Colonic mucosa (tissue), 4 donors: ENCODE measurements at regions not wholly inside any gene's neighbourhood (a gene's known extent, or its start where the extent isn't known, plus 50 kb on each side); places are given as distances from the start of the nearest gene placed in this dataset.

Experiments
- DNase-seq: peaks from one replicate; pipeline ENCODE4 v3.0.0-alpha.2; 2020
- H3K27ac ChIP-seq: fragments of 200-600 bp; one replicate; pipeline ENCODE4 v1.8.0; 2021
- H3K27me3 ChIP-seq: fragments of 200-600 bp; one replicate; pipeline ENCODE4 v1.8.0; 2021
- H3K36me3 ChIP-seq: fragments of 200-600 bp; one replicate; pipeline ENCODE4 v1.8.0; 2021
- H3K4me1 ChIP-seq: fragments of 200-600 bp; one replicate; pipeline ENCODE4 v1.8.0; 2021; ENCODE audit warnings: mild to moderate bottlenecking
- H3K4me3 ChIP-seq: fragments of 200-600 bp; one replicate; pipeline ENCODE4 v1.8.0; 2021
- H3K9ac ChIP-seq, 2 donors: one replicate each; pipeline ENCODE4 v1.7.0; 2013; ENCODE audit warnings: control low read depth in 2 of 2, low read depth in 2 of 2, low read length in 2 of 2
- H3K9me3 ChIP-seq: fragments of 200-600 bp; one replicate; pipeline ENCODE4 v1.8.0; 2021
- intact Hi-C: fragments of 100-400 bp; cut with DNase I; formaldehyde crosslinking; loops from one replicate; pipeline ENCODE4 v1.14.1; 2022
- TF ChIP-seq, protein P1 (sequence below): fragments of 200-600 bp; IDR thresholded peaks from one replicate; pipeline ENCODE4 v1.8.0; 2022; ENCODE audit warnings: antibody characterized with exemption, mild to moderate bottlenecking
- donor health status: healthy.
- donor health status: DM: no; HTN: no; CAD: no.
- donor health status: DM: no; HTN: no; CAD: no.

GRCh38 chr2:15793078-15793913, 147.1 kb upstream of the MYCN start:
- intact Hi-C loops: no loop called here
- Histone ChIP-seq H3K36me3 (no peaks in the 10 kb centered on the region), H3K4me3 (no peak overlapping the region), H3K9me3 (no peaks in the 10 kb centered on the region), H3K27me3 (no peaks in the 10 kb centered on the region), H3K4me1 (no peaks in the 10 kb centered on the region), H3K27ac (no peak overlapping the region), H3K9ac (no peak overlapping the region)
- no peak for DNase-seq
- TF ChIP-seq, protein P1, sequence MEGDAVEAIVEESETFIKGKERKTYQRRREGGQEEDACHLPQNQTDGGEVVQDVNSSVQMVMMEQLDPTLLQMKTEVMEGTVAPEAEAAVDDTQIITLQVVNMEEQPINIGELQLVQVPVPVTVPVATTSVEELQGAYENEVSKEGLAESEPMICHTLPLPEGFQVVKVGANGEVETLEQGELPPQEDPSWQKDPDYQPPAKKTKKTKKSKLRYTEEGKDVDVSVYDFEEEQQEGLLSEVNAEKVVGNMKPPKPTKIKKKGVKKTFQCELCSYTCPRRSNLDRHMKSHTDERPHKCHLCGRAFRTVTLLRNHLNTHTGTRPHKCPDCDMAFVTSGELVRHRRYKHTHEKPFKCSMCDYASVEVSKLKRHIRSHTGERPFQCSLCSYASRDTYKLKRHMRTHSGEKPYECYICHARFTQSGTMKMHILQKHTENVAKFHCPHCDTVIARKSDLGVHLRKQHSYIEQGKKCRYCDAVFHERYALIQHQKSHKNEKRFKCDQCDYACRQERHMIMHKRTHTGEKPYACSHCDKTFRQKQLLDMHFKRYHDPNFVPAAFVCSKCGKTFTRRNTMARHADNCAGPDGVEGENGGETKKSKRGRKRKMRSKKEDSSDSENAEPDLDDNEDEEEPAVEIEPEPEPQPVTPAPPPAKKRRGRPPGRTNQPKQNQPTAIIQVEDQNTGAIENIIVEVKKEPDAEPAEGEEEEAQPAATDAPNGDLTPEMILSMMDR: no peak

DNA sequence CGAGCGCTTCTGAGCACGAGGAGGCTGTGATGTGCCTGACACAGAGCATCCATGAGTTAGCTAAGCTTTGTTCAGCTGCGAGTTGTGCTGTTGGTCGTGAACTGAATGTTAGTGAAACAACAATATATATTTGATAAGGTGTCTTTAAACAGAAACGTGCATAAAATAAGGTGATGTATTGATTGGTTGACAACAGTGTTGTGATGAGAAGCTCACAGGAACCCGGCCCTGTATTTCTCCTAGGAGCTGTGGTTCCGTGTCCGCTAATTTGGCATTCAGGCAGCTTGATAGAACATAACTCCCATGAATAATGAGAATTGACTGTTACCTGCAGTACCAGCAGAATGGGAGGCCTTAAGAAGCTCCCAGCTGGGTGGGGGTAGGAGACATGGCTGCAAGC, 146.4 kb upstream of the MYCN start:
- Histone ChIP-seq H3K27me3 (no peaks in the 10 kb centered on the region), H3K27ac (no peak overlapping the region), H3K36me3 (no peaks in the 10 kb centered on the region), H3K9ac (no peak overlapping the region), H3K9me3 (no peaks in the 10 kb centered on the region), H3K4me1 (no peaks in the 10 kb centered on the region), H3K4me3 (no peak overlapping the region)
- no peak for DNase-seq
- TF ChIP-seq, protein P1: no peak
- intact Hi-C loops: no loop called here

- intact Hi-C loops: no loop called here
- TF ChIP-seq, protein P1: no peak
These were observed 145.7 kb upstream of the MYCN start for GRCh38 chr2:15794608-15795134.

GRCh38 chr2:15795426-15795825, 144.9 kb upstream of the MYCN start:
- no peaks in the 10 kb centered on the region for H3K9me3 ChIP-seq
- H3K9ac ChIP-seq: no peak overlapping the region
- TF ChIP-seq, protein P1: no peak
- no peaks in the 10 kb centered on the region for H3K4me1 ChIP-seq
- H3K4me3 ChIP-seq: no peak overlapping the region
- DNase-seq: no peak
- intact Hi-C loops: no loop called here
- H3K27me3 ChIP-seq: no peaks in the 10 kb centered on the region
- no peaks in the 10 kb centered on the region for H3K36me3 ChIP-seq
- no peak overlapping the region for H3K27ac ChIP-seq

More at GRCh38 chr2:15794608-15795134, 145.7 kb upstream of the MYCN start:
- Histone ChIP-seq H3K9ac (no peak overlapping the region), H3K4me3 (no peak overlapping the region), H3K27ac (no peak overlapping the region), H3K4me1 (no peaks in the 10 kb centered on the region), H3K27me3 (no peaks in the 10 kb centered on the region), H3K36me3 (no peaks in the 10 kb centered on the region), H3K9me3 (no peaks in the 10 kb centered on the region)
- no peak for DNase-seq

- Histone ChIP-seq H3K4me1 (no peaks in the 10 kb centered on the region), H3K9me3 (no peaks in the 10 kb centered on the region), H3K9ac (no peak overlapping the region), H3K27me3 (no peaks in the 10 kb centered on the region), H3K36me3 (no peaks in the 10 kb centered on the region), H3K4me3 (no peak overlapping the region), H3K27ac (no peak overlapping the region)
- intact Hi-C loops: no loop called here
- DNase-seq: no peak
- TF ChIP-seq, protein P1: no peak
These were observed 144.0 kb upstream of the MYCN start for GRCh38 chr2:15796167-15796942.
